Stimulated activated naive B cell treated with anti-CD40 and anti-IgM and Interleukin-4, amounts not matched to agents 10 μg/mL and 1 μg/mL and 100 μg/mL, for 72 hours (primary cell): ENCODE measurements at regions not wholly inside any gene's neighbourhood (a gene's known extent, or its start where the extent isn't known, plus 50 kb on each side); places are given as distances from the start of the nearest gene placed in this dataset.
"Not testable (repeated sequence)": the region's sequence is repeated elsewhere in the genome, so short reads cannot be mapped to it uniquely, and the experiment has no call there.

Experiments
- ATAC-seq, 2 donors: fragments of 150-1000 bp; cut with Tn5 transposase; replicated peaks; 2 replicates each; pipeline ENCODE4 v1.10.0; 2021; ENCODE audit warnings: moderate library complexity in 1 of 2
- DNase-seq: peaks from one replicate; pipeline ENCODE4 v3.0.0; 2021
- H3K27ac Mint-ChIP-seq: one replicate; pipeline ENCODE4 v1.8.0; 2022; ENCODE audit warnings: mild to moderate bottlenecking, mixed read lengths
- H3K27me3 Mint-ChIP-seq, 2 donors: one replicate each; pipeline ENCODE4 v1.8.0; 2022; ENCODE audit warnings: mixed read lengths in 2 of 2
- H3K36me3 Mint-ChIP-seq, 2 donors: one replicate each; pipeline ENCODE4 v1.8.0; 2022; ENCODE audit warnings: mixed read lengths in 2 of 2, mild to moderate bottlenecking in 1 of 2
- H3K4me1 Mint-ChIP-seq, 2 donors: one replicate each; pipeline ENCODE4 v1.8.0; 2022; ENCODE audit warnings: mixed read lengths in 2 of 2, mild to moderate bottlenecking in 1 of 2
- H3K4me3 Mint-ChIP-seq, 2 donors: one replicate each; pipeline ENCODE4 v1.8.0; 2022; ENCODE audit warnings: mild to moderate bottlenecking in 2 of 2, mixed read lengths in 2 of 2, moderate library complexity in 1 of 2
- H3K9me3 Mint-ChIP-seq, 2 donors: one replicate each; pipeline ENCODE4 v1.8.0; 2022; ENCODE audit warnings: mixed read lengths in 2 of 2, mild to moderate bottlenecking in 1 of 2

GRCh38 chr13:58446979-58447378 lies 815.4 kb downstream of the PCDH17 start:
- no peak overlapping the region for H3K4me3 Mint-ChIP-seq
- DNase-seq, result no peak
- H3K36me3 Mint-ChIP-seq, result no peaks in the 10 kb centered on the region
- no peak overlapping the region for H3K27ac Mint-ChIP-seq
- H3K27me3 Mint-ChIP-seq, result no peaks in the 10 kb centered on the region
- no peak for ATAC-seq
- H3K9me3 Mint-ChIP-seq, result no peaks in the 10 kb centered on the region
- H3K4me1 Mint-ChIP-seq, result no peaks in the 10 kb centered on the region

GRCh38 chr13:58452123-58452623 lies 820.6 kb downstream of the PCDH17 start:
- no peaks in the 10 kb centered on the region for H3K36me3 Mint-ChIP-seq
- no peaks in the 10 kb centered on the region for H3K4me1 Mint-ChIP-seq
- H3K27ac Mint-ChIP-seq, result no peak overlapping the region
- H3K4me3 Mint-ChIP-seq, result no peak overlapping the region
- no peak for ATAC-seq
- H3K27me3 Mint-ChIP-seq, result no peaks in the 10 kb centered on the region
- no peak for DNase-seq
- H3K9me3 Mint-ChIP-seq, result peaks cover 7 to 8% of the 10 kb centered on the region in 2 donors

DNA sequence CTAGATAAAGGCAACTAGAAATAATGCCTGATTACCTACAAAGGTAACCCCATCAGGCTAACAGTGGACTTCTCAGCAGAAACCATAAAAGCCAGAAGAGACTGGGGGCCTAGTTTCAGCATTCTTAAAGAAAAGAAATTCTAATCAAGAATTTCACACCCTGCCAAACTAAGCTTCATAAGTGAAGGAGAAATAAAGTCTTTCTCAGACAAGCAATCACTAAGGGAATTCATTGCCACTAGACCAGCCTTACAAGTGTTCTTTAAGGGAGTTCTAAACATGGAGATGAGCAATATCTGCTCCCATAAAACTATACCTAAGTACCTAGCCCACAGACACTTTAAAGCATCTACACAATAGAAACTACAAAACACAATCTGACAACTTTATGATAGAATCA lies 823.5 kb downstream of the PCDH17 start:
- DNase-seq (no peak), ATAC-seq (no peak)
- H3K36me3 Mint-ChIP-seq, result no peaks in the 10 kb centered on the region
- no peak overlapping the region for H3K4me3 Mint-ChIP-seq
- no peaks in the 10 kb centered on the region for H3K27me3 Mint-ChIP-seq
- H3K4me1 Mint-ChIP-seq, result no peaks in the 10 kb centered on the region
- H3K9me3 Mint-ChIP-seq, result peaks cover 7 to 8% of the 10 kb centered on the region in 2 donors
- H3K27ac Mint-ChIP-seq, result no peak overlapping the region

GRCh38 chr13:58461217-58461616 lies 829.7 kb downstream of the PCDH17 start:
- DNase-seq (no peak), ATAC-seq (no peak)
- Mint-ChIP-seq H3K27me3 (no peaks in the 10 kb centered on the region), H3K9me3 (peaks cover 0 to 4% of the 10 kb centered on the region in 2 donors), H3K4me1 (no peaks in the 10 kb centered on the region), H3K27ac (no peak overlapping the region), H3K36me3 (no peaks in the 10 kb centered on the region), H3K4me3 (no peak overlapping the region)

GRCh38 chr13:58463841-58464240 lies 832.3 kb downstream of the PCDH17 start:
- no peak overlapping the region for H3K4me3 Mint-ChIP-seq
- no peaks in the 10 kb centered on the region for H3K27me3 Mint-ChIP-seq
- no peaks in the 10 kb centered on the region for H3K36me3 Mint-ChIP-seq
- no peak for DNase-seq
- ATAC-seq, result no peak
- no peaks in the 10 kb centered on the region for H3K4me1 Mint-ChIP-seq
- no peak overlapping the region for H3K27ac Mint-ChIP-seq
- H3K9me3 Mint-ChIP-seq, result peaks cover 0 to 3% of the 10 kb centered on the region in 2 donors

- Mint-ChIP-seq H3K27me3 (no peaks in the 10 kb centered on the region), H3K36me3 (no peaks in the 10 kb centered on the region), H3K27ac (no peak overlapping the region), H3K4me3 (no peak overlapping the region), H3K4me1 (no peaks in the 10 kb centered on the region), H3K9me3 (peaks cover 0 to 5% of the 10 kb centered on the region in 2 donors)
- no peak for DNase-seq
- no peak for ATAC-seq
These were observed 835.6 kb downstream of the PCDH17 start for GRCh38 chr13:58467176-58467575.

DNA sequence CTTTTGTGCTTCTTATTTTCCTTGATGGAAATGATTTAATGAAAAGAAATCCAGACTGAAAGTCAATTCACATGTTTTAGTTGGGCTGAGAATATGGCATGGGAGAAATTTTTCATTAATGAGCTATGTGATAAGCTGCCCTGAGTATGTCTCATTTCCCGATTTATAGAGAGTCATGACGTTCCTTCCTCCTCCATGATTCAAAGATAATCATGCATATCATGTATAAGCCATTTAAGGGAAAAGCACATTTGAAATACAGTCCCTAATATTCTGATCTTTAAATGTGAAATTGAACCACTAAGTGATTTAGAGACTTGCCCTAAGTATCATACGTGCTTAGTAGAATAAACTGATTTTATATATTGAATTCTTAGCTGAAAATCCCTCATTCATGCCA lies 840.9 kb downstream of the PCDH17 start:
- Mint-ChIP-seq H3K27ac (no peak overlapping the region), H3K4me1 (no peaks in the 10 kb centered on the region), H3K4me3 (no peak overlapping the region), H3K9me3 (peaks cover 0 to 5% of the 10 kb centered on the region in 2 donors), H3K27me3 (no peaks in the 10 kb centered on the region), H3K36me3 (no peaks in the 10 kb centered on the region)
- DNase-seq, result no peak
- ATAC-seq, result no peak

- H3K27me3 Mint-ChIP-seq, result no peaks in the 10 kb centered on the region
- no peaks in the 10 kb centered on the region for H3K36me3 Mint-ChIP-seq
- no peak overlapping the region for H3K4me3 Mint-ChIP-seq
- no peak overlapping the region for H3K27ac Mint-ChIP-seq
- no peaks in the 10 kb centered on the region for H3K4me1 Mint-ChIP-seq
- DNase-seq (no peak), ATAC-seq (no peak)
- peaks cover 0 to 5% of the 10 kb centered on the region in 2 donors for H3K9me3 Mint-ChIP-seq
These were observed 843.0 kb downstream of the PCDH17 start for GRCh38 chr13:58474581-58474980.

DNA sequence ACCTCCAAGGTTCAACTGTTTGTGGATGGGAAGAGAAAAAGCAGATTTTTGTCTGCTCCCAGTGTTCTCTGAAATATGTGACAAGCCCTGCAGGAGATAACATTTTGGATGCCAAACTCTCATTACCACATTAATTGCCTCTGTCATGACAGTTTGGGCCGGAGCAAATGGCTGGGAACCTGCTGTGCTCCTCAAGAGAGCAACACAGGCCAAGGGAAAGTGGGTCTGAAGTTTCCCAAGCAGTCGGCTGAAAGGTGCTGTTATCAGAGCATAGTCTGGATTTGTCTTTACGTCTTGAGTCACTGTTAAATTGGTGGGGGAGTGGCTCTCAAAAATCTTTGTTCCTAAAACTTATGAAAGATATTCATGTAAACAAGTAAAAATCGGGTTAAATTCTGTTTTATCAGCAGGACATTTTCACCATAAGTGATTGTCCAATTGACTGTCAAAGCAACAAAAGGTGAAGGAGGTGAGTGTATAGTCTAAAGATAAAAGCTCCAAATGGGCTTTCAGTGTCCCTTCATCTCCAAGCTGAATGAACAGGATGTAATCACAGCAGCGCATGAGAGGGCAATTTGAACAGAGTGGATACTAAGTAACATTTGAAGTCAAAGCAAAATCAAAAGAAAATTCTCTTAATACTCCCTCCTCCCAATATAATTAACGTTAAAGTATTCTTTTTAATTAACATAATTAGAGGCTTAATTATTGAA lies 844.8 kb downstream of the PCDH17 start:
- Mint-ChIP-seq H3K27ac (no peak overlapping the region), H3K9me3 (peaks cover 0 to 7% of the 10 kb centered on the region in 2 donors), H3K4me1 (no peaks in the 10 kb centered on the region), H3K27me3 (no peaks in the 10 kb centered on the region), H3K4me3 (no peak overlapping the region), H3K36me3 (no peaks in the 10 kb centered on the region)
- DNase-seq (no peak), ATAC-seq (no peak)

DNA sequence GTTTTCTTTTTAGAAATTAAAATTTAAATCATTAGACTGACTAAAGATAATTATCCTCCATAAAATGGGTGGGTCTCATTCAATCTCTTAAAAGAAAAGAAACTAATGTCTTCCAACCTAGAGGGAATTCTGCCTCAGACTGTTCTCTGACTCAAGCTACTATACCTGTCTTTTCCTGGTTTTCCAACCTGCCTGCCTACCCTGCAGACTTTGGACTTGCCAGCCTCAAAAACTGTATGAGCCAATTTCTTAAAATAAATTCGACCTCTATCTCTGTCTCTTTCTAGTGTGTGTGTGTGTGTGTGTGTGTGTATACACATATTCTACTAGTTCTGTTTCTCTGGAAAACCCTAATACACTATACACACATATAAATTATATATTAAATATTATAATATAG lies 847.3 kb downstream of the PCDH17 start:
- no peaks in the 10 kb centered on the region for H3K36me3 Mint-ChIP-seq
- ATAC-seq (no peak), DNase-seq (no peak)
- no peak overlapping the region for H3K27ac Mint-ChIP-seq
- H3K27me3 Mint-ChIP-seq, result no peaks in the 10 kb centered on the region
- H3K4me3 Mint-ChIP-seq, result no peak overlapping the region
- H3K4me1 Mint-ChIP-seq, result no peaks in the 10 kb centered on the region
- peaks cover 0 to 7% of the 10 kb centered on the region in 2 donors for H3K9me3 Mint-ChIP-seq

GRCh38 chr13:58480061-58480460 lies 848.5 kb downstream of the PCDH17 start:
- ATAC-seq (no peak), DNase-seq (no peak)
- no peaks in the 10 kb centered on the region for H3K36me3 Mint-ChIP-seq
- no peak overlapping the region for H3K27ac Mint-ChIP-seq
- no peaks in the 10 kb centered on the region for H3K27me3 Mint-ChIP-seq
- no peaks in the 10 kb centered on the region for H3K4me1 Mint-ChIP-seq
- peaks cover 0 to 7% of the 10 kb centered on the region in 2 donors for H3K9me3 Mint-ChIP-seq
- H3K4me3 Mint-ChIP-seq, result no peak overlapping the region

DNA sequence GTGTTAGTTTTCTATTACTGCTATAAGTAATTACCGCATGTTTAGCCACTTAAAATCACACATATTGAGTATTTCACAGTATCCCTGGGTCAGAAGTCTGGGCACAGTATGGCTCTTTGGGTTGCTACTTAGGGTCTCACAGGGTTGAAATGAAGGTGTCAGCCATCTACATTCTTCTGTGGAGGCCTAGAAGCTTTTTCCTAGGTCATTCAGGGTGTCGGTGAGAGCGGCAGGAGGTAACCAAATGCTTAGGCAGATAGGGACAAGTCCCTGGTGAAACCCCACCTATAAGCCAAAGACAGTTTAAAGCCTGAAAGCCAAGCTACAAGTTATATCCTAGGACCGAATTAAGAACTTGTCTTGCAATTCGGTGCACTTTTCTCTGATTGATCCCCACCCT lies 856.7 kb downstream of the PCDH17 start:
- Mint-ChIP-seq H3K4me1 (no peaks in the 10 kb centered on the region), H3K4me3 (no peak overlapping the region), H3K9me3 (peaks cover 1 to 4% of the 10 kb centered on the region in 2 donors), H3K36me3 (no peaks in the 10 kb centered on the region), H3K27me3 (no peaks in the 10 kb centered on the region), H3K27ac (no peak overlapping the region)
- ATAC-seq, result no peak
- no peak for DNase-seq

DNA sequence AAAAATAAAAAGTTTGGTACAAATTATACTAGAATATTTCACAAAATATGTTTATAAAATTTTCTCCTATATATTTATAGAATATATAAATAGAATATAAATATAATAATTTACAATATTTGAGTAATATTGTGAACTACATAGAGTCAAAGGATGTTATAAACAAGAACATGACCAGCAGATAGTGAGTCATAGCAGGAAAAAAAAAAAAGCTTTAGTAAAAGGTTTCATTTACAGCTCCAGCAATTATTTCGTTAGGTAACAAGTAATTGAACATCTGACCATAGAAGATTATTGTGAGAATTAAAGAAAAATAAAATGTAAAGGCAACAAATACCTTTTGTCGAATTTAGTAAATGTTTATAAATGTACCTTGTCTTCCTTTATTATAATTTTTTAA lies 864.1 kb downstream of the PCDH17 start:
- Mint-ChIP-seq H3K4me3 (no peak overlapping the region), H3K27me3 (no peaks in the 10 kb centered on the region), H3K36me3 (no peaks in the 10 kb centered on the region), H3K27ac (no peak overlapping the region), H3K9me3 (no peaks in the 10 kb centered on the region), H3K4me1 (no peaks in the 10 kb centered on the region)
- ATAC-seq, result no peak
- no peak for DNase-seq

- Mint-ChIP-seq H3K4me1 (no peaks in the 10 kb centered on the region), H3K4me3 (no peak overlapping the region), H3K27me3 (no peaks in the 10 kb centered on the region), H3K27ac (no peak overlapping the region), H3K36me3 (no peaks in the 10 kb centered on the region), H3K9me3 (peaks cover 5 to 11% of the 10 kb centered on the region in 2 donors)
- DNase-seq (no peak), ATAC-seq (no peak)
These were observed 869.4 kb downstream of the PCDH17 start for GRCh38 chr13:58500938-58501337.

DNA sequence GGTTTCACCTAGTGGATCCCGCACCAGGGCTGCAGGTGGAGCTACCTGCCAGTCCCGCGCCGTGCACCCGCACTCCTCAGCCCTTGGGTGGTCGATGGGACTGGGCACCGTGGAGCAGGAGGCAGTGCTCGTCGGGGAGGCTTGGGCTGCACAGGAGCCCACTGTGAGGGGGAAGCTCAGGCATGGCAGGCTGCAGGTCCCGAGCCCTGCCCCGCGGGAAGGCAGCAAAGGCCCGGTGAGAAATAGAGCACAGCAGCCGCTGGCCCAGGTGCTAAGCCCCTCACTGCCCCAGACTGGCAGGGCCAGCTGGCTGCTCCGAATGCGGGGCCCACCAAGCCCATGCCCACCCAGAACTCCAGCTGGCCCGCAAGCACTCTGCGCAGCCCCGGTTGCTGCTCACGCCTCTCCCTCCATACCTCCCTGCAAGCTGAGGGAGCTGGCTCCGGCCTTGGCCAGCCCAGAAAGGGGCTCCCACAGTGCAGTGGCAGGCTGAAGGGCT lies 872.7 kb downstream of the PCDH17 start:
- not testable (repeated sequence) for ATAC-seq, H3K27me3 Mint-ChIP-seq, H3K27ac Mint-ChIP-seq, H3K4me3 Mint-ChIP-seq, H3K4me1 Mint-ChIP-seq, H3K36me3 Mint-ChIP-seq, DNase-seq
- peaks cover 5 to 13% of the 10 kb centered on the region in 2 donors for H3K9me3 Mint-ChIP-seq
